ENCODE measurements at regions not wholly inside any gene's neighbourhood (a gene's known extent, or its start where the extent isn't known, plus 50 kb on each side); places are given as distances from the start of the nearest gene placed in this dataset.

DNA sequence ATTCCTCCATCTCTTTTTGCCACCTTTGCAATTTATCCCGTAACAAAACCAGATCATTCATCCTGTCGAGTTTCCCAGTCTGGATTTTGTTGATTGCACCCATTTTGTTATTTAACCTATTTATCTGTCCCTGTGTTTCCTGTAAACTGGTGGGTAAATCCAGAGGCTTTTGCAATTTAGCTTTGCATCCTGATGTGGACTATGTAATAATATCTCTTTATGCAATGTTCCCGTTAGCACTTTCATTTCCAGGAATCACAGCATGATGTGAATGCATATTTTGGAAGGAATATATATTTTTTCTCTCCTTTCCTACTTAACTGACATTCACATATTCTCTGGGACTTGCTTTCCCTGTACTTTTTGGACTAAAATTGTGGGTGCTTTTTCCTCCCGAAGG lies 240.3 kb upstream of the GAS1 start:
- Histone ChIP-seq H3K4me3 (no peak overlapping the region), H3K27ac (no peak overlapping the region), H3K27me3 (ENCODE audit: low read depth) (no peaks in the 10 kb centered on the region), H3K4me1 (no peaks in the 10 kb centered on the region), H3K9me3 (no peaks in the 10 kb centered on the region), H3K36me3 (no peaks in the 10 kb centered on the region)
- ATAC-seq = no peak
- no peak for TF ChIP-seq CTCF (IDR thresholded peaks at IDR 0.05)
- intact Hi-C loops (cut with DNase I) = no loop called here
- no peak for DNase-seq

DNA sequence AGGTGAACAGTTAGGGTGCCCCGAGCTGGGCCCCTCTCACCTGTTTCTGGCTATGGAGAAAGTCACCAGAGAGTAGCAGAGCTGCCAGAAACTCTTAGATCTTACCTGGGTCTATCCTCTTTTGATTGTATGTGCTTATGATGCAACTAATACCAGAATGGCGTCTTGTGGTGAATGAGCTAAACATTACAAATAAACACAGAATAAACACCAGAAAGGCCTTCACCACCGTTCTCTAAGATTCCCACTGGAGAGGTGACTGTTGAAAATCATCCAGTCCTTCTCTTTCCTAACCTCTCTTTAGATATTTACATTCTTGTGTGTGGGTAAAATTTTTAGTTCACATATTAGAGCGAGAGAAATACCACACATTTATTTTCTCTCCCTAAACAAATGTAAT lies 241.7 kb upstream of the GAS1 start:
- no peak for TF ChIP-seq CTCF (IDR thresholded peaks at IDR 0.05)
- H3K4me1 ChIP-seq = no peaks in the 10 kb centered on the region
- no peaks in the 10 kb centered on the region for H3K9me3 ChIP-seq
- H3K4me3 ChIP-seq = no peak overlapping the region
- no peak for DNase-seq
- ATAC-seq = no peak
- no peak overlapping the region for H3K27ac ChIP-seq
- H3K27me3 ChIP-seq (ENCODE audit: low read depth) = no peaks in the 10 kb centered on the region
- intact Hi-C loops (cut with DNase I) = no loop called here
- no peaks in the 10 kb centered on the region for H3K36me3 ChIP-seq

DNA sequence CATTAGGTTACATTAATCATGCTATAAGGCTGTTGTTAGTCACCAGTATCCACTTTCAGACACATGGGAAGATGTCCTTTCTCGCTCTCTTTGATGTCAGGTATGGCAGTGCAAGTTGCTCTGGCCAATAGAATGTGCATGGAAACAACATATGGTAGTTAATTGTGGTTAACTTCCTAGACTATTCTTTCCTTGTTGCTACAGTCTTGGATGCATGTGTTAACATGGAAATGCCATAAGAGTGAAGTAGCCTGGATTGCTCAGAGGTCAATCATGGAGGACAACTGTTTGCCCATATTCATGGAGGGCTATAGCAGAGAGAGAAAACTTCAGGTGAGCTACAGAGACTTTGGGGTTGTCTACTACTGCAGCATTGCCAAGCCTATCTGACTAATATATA lies 245.8 kb upstream of the GAS1 start:
- no peak overlapping the region for H3K4me3 ChIP-seq
- H3K36me3 ChIP-seq = no peaks in the 10 kb centered on the region
- no peak for DNase-seq
- no peaks in the 10 kb centered on the region for H3K9me3 ChIP-seq
- H3K4me1 ChIP-seq = no peaks in the 10 kb centered on the region
- no peak for TF ChIP-seq CTCF (IDR thresholded peaks at IDR 0.05)
- peaks cover 6% of the 10 kb centered on the region for H3K27me3 ChIP-seq (ENCODE audit: low read depth)
- H3K27ac ChIP-seq = no peak overlapping the region
- ATAC-seq = no peak
- intact Hi-C loops (cut with DNase I) = no loop called here

GRCh38 chr9:87193925-87194868 lies 246.9 kb upstream of the GAS1 start:
- intact Hi-C loops (cut with DNase I) = no loop called here
- no peaks in the 10 kb centered on the region for H3K36me3 ChIP-seq
- no peaks in the 10 kb centered on the region for H3K4me1 ChIP-seq
- TF ChIP-seq CTCF (IDR thresholded peaks at IDR 0.05) = no peak
- no peak overlapping the region for H3K4me3 ChIP-seq
- H3K27me3 ChIP-seq (ENCODE audit: low read depth) = peaks cover 6% of the 10 kb centered on the region
- DNase-seq = no peak
- H3K27ac ChIP-seq = no peak overlapping the region
- peak; percentile 33 to 57 for ATAC-seq
- no peaks in the 10 kb centered on the region for H3K9me3 ChIP-seq

DNA sequence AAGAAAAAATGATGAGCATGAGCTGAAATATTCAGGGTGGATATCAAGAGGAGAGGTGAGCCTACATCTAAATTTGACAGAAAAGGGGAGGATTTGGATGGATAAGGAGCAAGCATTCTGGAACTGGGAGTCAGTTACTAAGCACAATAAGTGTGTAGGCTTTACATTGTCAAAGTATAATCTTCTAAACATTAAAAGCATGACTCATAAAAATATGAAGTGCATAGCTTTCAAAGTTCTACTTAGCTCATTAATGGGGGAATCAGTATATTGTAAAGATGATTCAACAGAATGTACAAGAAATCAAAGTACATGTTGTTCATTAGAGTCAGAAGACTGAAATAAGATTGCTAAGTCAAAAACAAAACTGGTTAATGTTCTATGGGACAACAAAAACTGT lies 248.0 kb upstream of the GAS1 start:
- Histone ChIP-seq H3K4me1 (no peaks in the 10 kb centered on the region), H3K27me3 (ENCODE audit: low read depth) (peaks cover 6% of the 10 kb centered on the region), H3K9me3 (no peaks in the 10 kb centered on the region), H3K36me3 (no peaks in the 10 kb centered on the region), H3K4me3 (no peak overlapping the region), H3K27ac (no peak overlapping the region)
- TF ChIP-seq CTCF (IDR thresholded peaks at IDR 0.05) = no peak
- no peak for ATAC-seq
- intact Hi-C loops (cut with DNase I) = no loop called here
- no peak for DNase-seq
